GM18858 (cell line): ENCODE measurements at regions not wholly inside any gene's neighbourhood (a gene's known extent, or its start where the extent isn't known, plus 50 kb on each side); places are given as distances from the start of the nearest gene placed in this dataset.

Source experiments
- ATAC-seq: cut with Tn5 transposase; IDR thresholded peaks from one replicate; pipeline ENCODE4 v1.9.1; 2021; ENCODE audit not compliant: unreplicated experiment

- no peak for ATAC-seq
Observed at GRCh38 chr6:43951756-43952675, 175.2 kb downstream of the MRPL14 start.

- ATAC-seq = no peak
Observed at GRCh38 chr6:43951063-43951755, 176.0 kb downstream of the MRPL14 start.

GRCh38 chr6:43950731-43951062 is 176.6 kb downstream of the MRPL14 start:
- no peak for ATAC-seq

GRCh38 chr6:43950051-43950605 is 177.1 kb downstream of the MRPL14 start:
- ATAC-seq = no peak

GRCh38 chr6:43949551-43949991 is 177.7 kb downstream of the MRPL14 start:
- no peak for ATAC-seq

GRCh38 chr6:43948527-43949485 is 178.4 kb downstream of the MRPL14 start:
- no peak for ATAC-seq

GRCh38 chr6:43947860-43948259 is 177.8 kb downstream of the VEGFA start:
- ATAC-seq = no peak

- no peak for ATAC-seq
Observed at GRCh38 chr6:43946641-43947363, 176.8 kb downstream of the VEGFA start.

GRCh38 chr6:43945768-43946080 is 175.7 kb downstream of the VEGFA start:
- ATAC-seq = no peak

GRCh38 chr6:43944908-43945767 is 175.1 kb downstream of the VEGFA start:
- ATAC-seq = no peak

- no peak for ATAC-seq
Observed at GRCh38 chr6:43943781-43944250, 173.8 kb downstream of the VEGFA start.

- ATAC-seq = no peak
Observed at GRCh38 chr6:43943099-43943766, 173.2 kb downstream of the VEGFA start.

- no peak for ATAC-seq
Observed at GRCh38 chr6:43942616-43943015, 172.6 kb downstream of the VEGFA start.

- no peak for ATAC-seq
Observed at GRCh38 chr6:43942011-43942442, 172.0 kb downstream of the VEGFA start.

- no peak for ATAC-seq
Observed at GRCh38 chr6:43941174-43941573, 171.2 kb downstream of the VEGFA start.

GRCh38 chr6:43940393-43941087 is 170.5 kb downstream of the VEGFA start:
- ATAC-seq = no peak

- no peak for ATAC-seq
Observed at GRCh38 chr6:43940071-43940392, 170.0 kb downstream of the VEGFA start.
